Activated CD4-positive, alpha-beta T cell treated with anti-CD3 and anti-CD28 coated beads for 36 hours (primary cell): ENCODE measurements at regions not wholly inside any gene's neighbourhood (a gene's known extent, or its start where the extent isn't known, plus 50 kb on each side); places are given as distances from the start of the nearest gene placed in this dataset.

Source experiments
- ATAC-seq: fragments of 200-7000 bp; cut with Tn5 transposase; one replicate; pipeline ENCODE4 v1.10.0; 2021; ENCODE audit warnings: mild to moderate bottlenecking, moderate library complexity
- CTCF ChIA-PET: fragments of 350-600 bp; sonication (Branson Sonifier 250); formaldehyde crosslinking; loops from one replicate; lab custom pipeline; 2021; ENCODE audit warnings: antibody characterized with exemption; lab: Charles Lee
- POLR2A ChIA-PET: fragments of 350-600 bp; sonication (Branson Sonifier 250); formaldehyde crosslinking; loops from one replicate; lab custom pipeline; 2021; ENCODE audit warnings: antibody characterized with exemption, inconsistent platforms; lab: Charles Lee
- DNase-seq: peaks from one replicate; pipeline ENCODE4 v3.0.0-alpha.2; 2020
- H3K27ac Mint-ChIP-seq: one replicate; pipeline ENCODE4 v1.8.0; 2021; ENCODE audit warnings: mixed read lengths
- H3K27me3 Mint-ChIP-seq: one replicate; pipeline ENCODE4 v1.8.0; 2021; ENCODE audit warnings: mixed read lengths
- H3K36me3 Mint-ChIP-seq: one replicate; pipeline ENCODE4 v1.8.0; 2021; ENCODE audit warnings: low read depth, mixed read lengths
- H3K4me1 Mint-ChIP-seq: one replicate; pipeline ENCODE4 v1.8.0; 2021; ENCODE audit warnings: mixed read lengths
- H3K4me3 Mint-ChIP-seq: one replicate; pipeline ENCODE4 v1.8.0; 2021; ENCODE audit warnings: mild to moderate bottlenecking, moderate library complexity, mixed read lengths
- H3K9me3 Mint-ChIP-seq: one replicate; pipeline ENCODE4 v1.8.0; 2021; ENCODE audit warnings: low read depth, mixed read lengths
- intact Hi-C, 2 experiments: fragments of 100-400 bp; cut with DNase I in 1 of 2; cut with micrococcal nuclease in 1 of 2; formaldehyde crosslinking; loops; one replicate each; pipeline versions ENCODE4 v1.14.2 to v1.15.1; 2022 to 2024; cut with DNase I, micrococcal nuclease

DNA sequence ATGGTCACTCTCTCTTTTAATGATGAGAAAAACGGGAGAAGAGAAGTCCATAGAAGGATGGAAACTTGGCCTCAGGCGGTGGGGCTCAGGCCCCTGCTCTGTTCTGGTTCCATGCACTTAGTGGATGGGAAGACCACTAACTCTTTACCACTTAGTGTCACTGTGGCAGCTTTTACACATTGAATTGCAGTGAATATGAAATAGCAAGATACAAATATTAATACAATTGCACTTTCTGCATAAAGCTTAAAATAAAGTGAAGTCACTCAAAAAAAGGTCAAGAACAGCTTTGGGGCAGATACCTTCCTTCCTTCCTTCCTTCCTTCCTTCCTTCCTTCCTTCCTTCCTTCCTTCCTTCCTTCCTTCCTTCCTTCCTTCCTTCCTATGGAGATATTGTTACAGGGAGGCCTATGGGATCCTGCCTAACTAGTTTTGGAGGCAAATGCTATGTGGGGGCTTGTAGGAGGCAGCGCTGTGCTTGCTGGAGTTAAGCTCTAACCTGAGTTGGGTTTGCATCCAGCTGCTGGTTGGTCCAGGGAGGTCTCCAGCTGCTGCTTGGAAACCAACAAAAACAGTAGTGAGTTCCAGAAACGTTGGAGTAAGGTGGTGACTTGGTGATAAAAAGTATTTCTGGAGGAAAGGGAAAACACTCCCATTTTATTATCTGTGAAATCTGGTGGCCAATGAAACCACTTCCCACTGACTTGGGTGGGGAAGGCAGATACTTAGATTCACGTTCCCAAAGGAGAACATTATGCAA is 62.3 kb upstream of the NKX2-2 start:
- POLR2A ChIA-PET, result no interaction called here
- CTCF ChIA-PET, result interaction anchor here (0.6 to 2.6 kb wide), 6 partner anchors 20 to 1119 kb away, joined by 3 to 8 read pairs (median 4); no protein-coding TSS in a partner anchor

DNA sequence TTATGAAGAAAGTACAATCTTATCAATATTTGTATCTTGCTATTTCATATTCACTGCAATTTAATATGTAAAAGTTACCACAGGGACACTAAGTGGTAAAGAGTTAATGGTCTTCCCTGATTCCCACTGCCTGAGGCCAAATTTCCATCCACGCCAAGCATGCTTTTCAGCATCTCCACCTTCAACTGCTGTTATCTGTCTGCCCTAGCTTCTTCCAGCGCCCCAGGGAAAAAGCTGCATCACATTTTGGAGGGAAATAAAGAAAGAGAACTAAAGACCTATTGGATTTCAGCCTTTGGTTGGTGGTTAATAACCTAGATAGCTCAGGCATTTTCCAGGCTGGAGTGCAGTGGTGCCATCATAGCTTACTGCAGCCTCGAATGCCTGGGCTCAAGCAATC is 61.3 kb upstream of the NKX2-2 start:
- CTCF ChIA-PET, result interaction anchor here (0.5 to 2.6 kb wide), 5 partner anchors 8 to 964 kb away, joined by 3 to 8 read pairs (median 3); no protein-coding TSS in a partner anchor
- H3K9me3 Mint-ChIP-seq, result no peaks in the 10 kb centered on the region
- H3K27me3 Mint-ChIP-seq, result peaks cover 13% of the 10 kb centered on the region
- peaks cover 6% of the 10 kb centered on the region for H3K4me1 Mint-ChIP-seq
- intact Hi-C loops, result no loop called here
- POLR2A ChIA-PET, result no interaction called here
- no peaks in the 10 kb centered on the region for H3K36me3 Mint-ChIP-seq
- H3K27ac Mint-ChIP-seq, result no peak overlapping the region
- ATAC-seq, result no peak
- no peak overlapping the region for H3K4me3 Mint-ChIP-seq
- DNase-seq, result no peak

More for the DNA sequence above, 62.3 kb upstream of the NKX2-2 start:
- Mint-ChIP-seq H3K4me1 (peaks cover under 1% of the 10 kb centered on the region), H3K4me3 (no peak overlapping the region), H3K27me3 (peaks cover 20% of the 10 kb centered on the region), H3K36me3 (no peaks in the 10 kb centered on the region), H3K27ac (no peak overlapping the region), H3K9me3 (no peaks in the 10 kb centered on the region)
- ATAC-seq, result no peak
- no peak for DNase-seq
- intact Hi-C loops, result no loop called here

DNA sequence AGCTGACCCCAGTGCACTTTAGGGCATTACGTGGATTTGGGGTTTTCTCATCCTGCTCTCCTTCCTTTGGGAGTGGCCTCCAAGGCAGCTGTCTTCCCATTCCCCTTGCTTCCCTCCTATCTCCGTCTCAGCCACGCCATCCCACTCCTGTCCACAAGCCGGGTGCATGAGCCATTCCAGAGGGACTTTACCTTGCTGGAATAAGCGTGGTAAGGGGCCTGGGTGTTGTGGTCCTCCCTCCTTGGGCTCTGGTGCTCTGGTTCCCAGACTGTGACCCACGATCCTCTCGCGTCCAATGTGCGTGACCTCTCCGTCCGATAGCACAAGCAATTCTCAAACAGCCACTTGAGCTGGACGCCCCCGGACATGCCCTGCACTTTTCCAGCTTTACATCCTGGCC is 60.6 kb upstream of the NKX2-2 start:
- ChIA-PET CTCF (interaction anchor here (0.5 to 2.6 kb wide), 4 partner anchors 9 to 338 kb away, joined by 3 to 8 read pairs (median 4); no protein-coding TSS in a partner anchor), POLR2A (no interaction called here)
- Mint-ChIP-seq H3K27ac (no peak overlapping the region), H3K4me1 (peaks cover 6% of the 10 kb centered on the region), H3K27me3 (peaks cover 15% of the 10 kb centered on the region), H3K4me3 (no peak overlapping the region), H3K9me3 (no peaks in the 10 kb centered on the region), H3K36me3 (no peaks in the 10 kb centered on the region)
- intact Hi-C loops, result loop anchor here in 1 of 2 experiments (5.0 kb wide), 1 partner anchor 337 kb away; no protein-coding TSS in a partner anchor
- ATAC-seq, result no peak
- DNase-seq, result no peak

GRCh38 chr20:21573259-21573658 is 59.4 kb upstream of the NKX2-2 start:
- no peak for DNase-seq
- intact Hi-C loops, result loop anchor here in 1 of 2 experiments (5.0 kb wide), 1 partner anchor 336 kb away; no protein-coding TSS in a partner anchor
- H3K4me3 Mint-ChIP-seq, result no peak overlapping the region

GRCh38 chr20:21571841-21572690 is 58.2 kb upstream of the NKX2-2 start:
- no peak overlapping the region for H3K27ac Mint-ChIP-seq
- ChIA-PET CTCF (interaction anchor here (0.6 to 3.9 kb wide), 21 partner anchors 9 to 1434 kb away, joined by 3 to 31 read pairs (median 5); no protein-coding TSS in a partner anchor), POLR2A (no interaction called here)
- peak; percentile 25 for DNase-seq
- no peaks in the 10 kb centered on the region for H3K9me3 Mint-ChIP-seq
- no peak overlapping the region for H3K4me3 Mint-ChIP-seq
- no peak for ATAC-seq
- intact Hi-C loops, result loop anchor here (1.0 to 5.0 kb wide), 4 partner anchors 24 to 336 kb away; no protein-coding TSS in a partner anchor
- peaks cover 6% of the 10 kb centered on the region for H3K4me1 Mint-ChIP-seq
- H3K27me3 Mint-ChIP-seq, result peaks cover 12% of the 10 kb centered on the region
- no peaks in the 10 kb centered on the region for H3K36me3 Mint-ChIP-seq

More at GRCh38 chr20:21573259-21573658, 59.4 kb upstream of the NKX2-2 start:
- ChIA-PET POLR2A (no interaction called here), CTCF (interaction anchor here (1.6 to 3.9 kb wide), 3 partner anchors 44 to 63 kb away, joined by 4 to 31 read pairs (median 16); no protein-coding TSS in a partner anchor)
- Mint-ChIP-seq H3K9me3 (no peaks in the 10 kb centered on the region), H3K4me1 (peaks cover 6% of the 10 kb centered on the region), H3K27me3 (peaks cover 15% of the 10 kb centered on the region), H3K27ac (no peak overlapping the region), H3K36me3 (no peaks in the 10 kb centered on the region)
- ATAC-seq, result no peak

- no peaks in the 10 kb centered on the region for H3K36me3 Mint-ChIP-seq
- intact Hi-C loops, result loop anchor here (1.0 to 5.0 kb wide), 2 partner anchors 64 to 333 kb away; no protein-coding TSS in a partner anchor
- no peaks in the 10 kb centered on the region for H3K9me3 Mint-ChIP-seq
- no peak overlapping the region for H3K27ac Mint-ChIP-seq
- H3K27me3 Mint-ChIP-seq, result peaks cover 12% of the 10 kb centered on the region
- H3K4me3 Mint-ChIP-seq, result no peak overlapping the region
- DNase-seq, result no peak
- ChIA-PET POLR2A (no interaction called here), CTCF (interaction anchor here (0.6 to 3.9 kb wide), 13 partner anchors 11 to 334 kb away, joined by 3 to 31 read pairs (median 5); no protein-coding TSS in a partner anchor)
- no peak for ATAC-seq
- peaks cover 6% of the 10 kb centered on the region for H3K4me1 Mint-ChIP-seq
Observed at GRCh38 chr20:21570285-21570992, 56.6 kb upstream of the NKX2-2 start.

DNA sequence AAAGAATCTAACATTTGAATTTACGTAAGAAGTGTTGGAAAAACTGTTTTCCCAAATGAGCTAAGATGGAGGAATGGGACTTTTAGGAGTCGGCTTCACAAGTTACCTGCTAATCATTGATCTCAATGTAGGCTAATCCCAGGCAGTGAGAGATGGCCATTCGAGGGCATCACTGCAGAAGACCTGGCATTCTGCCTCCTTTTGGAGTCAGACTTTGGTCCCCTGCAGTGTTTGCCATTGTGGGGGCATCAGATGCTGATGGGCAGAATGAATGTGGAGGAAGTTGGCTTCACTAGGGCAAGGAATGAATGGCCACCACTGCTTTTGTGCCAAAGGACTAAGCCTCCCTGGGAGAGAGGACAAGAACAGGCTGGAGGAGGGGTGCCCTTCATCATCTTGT is 55.7 kb upstream of the NKX2-2 start:
- no peaks in the 10 kb centered on the region for H3K36me3 Mint-ChIP-seq
- H3K27me3 Mint-ChIP-seq, result peaks cover 12% of the 10 kb centered on the region
- ATAC-seq (no peak), DNase-seq (no peak)
- H3K4me1 Mint-ChIP-seq, result peaks cover 6% of the 10 kb centered on the region
- intact Hi-C loops, result no loop called here
- H3K9me3 Mint-ChIP-seq, result no peaks in the 10 kb centered on the region
- no peak overlapping the region for H3K27ac Mint-ChIP-seq
- ChIA-PET CTCF (interaction anchor here (1.1 to 3.9 kb wide), 5 partner anchors 12 to 334 kb away, joined by 3 to 20 read pairs (median 8); no protein-coding TSS in a partner anchor), POLR2A (no interaction called here)
- H3K4me3 Mint-ChIP-seq, result no peak overlapping the region

DNA sequence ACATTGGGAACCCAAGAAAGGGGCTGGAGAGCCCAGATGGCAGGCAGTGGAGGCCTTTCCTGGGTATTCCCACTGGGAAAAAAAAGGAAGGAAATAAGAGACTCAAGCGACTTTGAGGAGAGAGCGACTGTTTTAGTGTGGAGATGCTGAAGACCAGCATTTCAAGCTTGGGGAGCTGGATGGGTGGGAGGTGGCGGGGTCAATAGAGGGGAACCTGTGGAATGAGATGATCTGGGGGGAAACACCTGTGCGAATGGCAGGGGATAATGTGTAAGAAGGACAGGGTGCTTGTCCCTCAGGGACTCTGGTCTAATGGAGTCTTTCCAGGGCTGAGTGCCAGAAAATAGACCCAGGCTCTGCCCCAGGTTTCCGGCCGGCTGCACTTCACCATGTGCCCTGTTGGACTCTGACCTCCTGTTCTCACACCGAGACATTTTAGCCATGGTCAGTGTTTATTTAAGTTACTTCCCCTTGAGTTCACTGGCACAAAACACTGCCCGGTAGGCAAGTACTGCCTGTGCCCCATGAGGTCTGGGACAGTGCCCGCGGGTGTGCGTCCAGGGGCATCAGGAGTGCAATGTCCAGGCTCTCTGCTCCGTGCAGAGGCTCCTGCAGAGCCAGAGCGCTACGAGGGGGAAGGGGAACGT is 50.4 kb upstream of the NKX2-2 start:
- POLR2A ChIA-PET, result no interaction called here
- H3K36me3 Mint-ChIP-seq, result no peaks in the 10 kb centered on the region
- H3K9me3 Mint-ChIP-seq, result peaks cover 2% of the 10 kb centered on the region
- H3K27me3 Mint-ChIP-seq, result peaks cover 11% of the 10 kb centered on the region
- peaks cover 7% of the 10 kb centered on the region for H3K4me1 Mint-ChIP-seq
- intact Hi-C loops, result no loop called here
- no peak overlapping the region for H3K4me3 Mint-ChIP-seq
- H3K27ac Mint-ChIP-seq, result no peak overlapping the region
- DNase-seq (no peak), ATAC-seq (no peak)
- CTCF ChIA-PET, result interaction anchor here (2.6 kb wide), 1 partner anchor 8 kb away, joined by 13 read pairs; no protein-coding TSS in a partner anchor
